ENCODE measurements at regions not wholly inside any gene's neighbourhood (a gene's known extent, or its start where the extent isn't known, plus 50 kb on each side); places are given as distances from the start of the nearest gene placed in this dataset.

DNA sequence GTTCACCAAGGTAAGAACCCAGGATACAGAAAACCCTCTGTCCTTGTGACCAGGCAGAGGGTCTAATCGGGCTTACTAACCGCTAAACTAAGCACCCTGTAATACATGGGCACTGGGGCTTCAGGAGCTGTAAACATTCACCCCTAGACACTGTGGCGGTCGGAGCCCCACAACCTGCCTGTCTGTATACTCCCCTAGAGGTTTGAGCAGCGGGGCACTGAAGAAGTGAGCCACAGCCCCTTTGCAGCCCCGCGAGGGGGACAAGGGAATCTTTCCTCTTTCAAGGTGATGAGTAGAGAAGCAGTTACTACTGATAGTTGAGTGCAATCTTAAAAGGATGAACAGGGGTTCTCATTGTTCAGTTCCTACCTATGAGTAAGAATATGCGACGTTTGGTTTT lies 397.2 kb downstream of the AEBP2 start:
- DNase-seq (ENCODE audit: low spot score) = no peak
- TF ChIP-seq CTCF (IDR thresholded peaks at IDR 0.05; ENCODE audit: borderline replicate concordance, control extremely low read depth, extremely low read depth, insufficient read depth, missing control alignments) = no peak
- in situ Hi-C loops (cut with MboI; ENCODE audit: low sequenced_read_pairs, unreplicated experiment) = no loop called here

GRCh38 chr12:19837543-19837942 lies 398.3 kb downstream of the AEBP2 start:
- no peak for TF ChIP-seq CTCF (IDR thresholded peaks at IDR 0.05; ENCODE audit: borderline replicate concordance, control extremely low read depth, extremely low read depth, insufficient read depth, missing control alignments)
- DNase-seq (ENCODE audit: low spot score) = no peak
- in situ Hi-C loops (cut with MboI; ENCODE audit: low sequenced_read_pairs, unreplicated experiment) = no loop called here

DNA sequence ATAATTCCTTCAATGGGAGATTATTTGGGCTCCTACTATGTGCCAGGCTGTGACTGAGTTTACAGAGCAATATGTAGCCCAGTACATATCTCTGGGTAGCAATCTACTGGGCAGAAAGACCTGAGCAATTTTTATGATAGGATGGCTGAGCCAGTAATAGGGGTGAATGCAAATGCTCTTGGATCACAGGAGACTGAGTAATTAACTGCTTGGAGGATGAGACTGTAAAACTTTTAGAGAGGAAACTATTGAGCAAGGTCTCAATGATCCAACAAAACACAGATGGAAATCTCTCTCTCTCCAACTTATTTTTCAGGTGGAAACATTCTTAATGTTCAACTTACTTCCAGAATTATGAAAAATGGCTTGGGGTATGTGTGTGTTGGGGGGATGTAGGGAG lies 402.2 kb downstream of the AEBP2 start:
- in situ Hi-C loops (cut with MboI; ENCODE audit: low sequenced_read_pairs, unreplicated experiment) = no loop called here
- no peak for TF ChIP-seq CTCF (IDR thresholded peaks at IDR 0.05; ENCODE audit: borderline replicate concordance, control extremely low read depth, extremely low read depth, insufficient read depth, missing control alignments)

DNA sequence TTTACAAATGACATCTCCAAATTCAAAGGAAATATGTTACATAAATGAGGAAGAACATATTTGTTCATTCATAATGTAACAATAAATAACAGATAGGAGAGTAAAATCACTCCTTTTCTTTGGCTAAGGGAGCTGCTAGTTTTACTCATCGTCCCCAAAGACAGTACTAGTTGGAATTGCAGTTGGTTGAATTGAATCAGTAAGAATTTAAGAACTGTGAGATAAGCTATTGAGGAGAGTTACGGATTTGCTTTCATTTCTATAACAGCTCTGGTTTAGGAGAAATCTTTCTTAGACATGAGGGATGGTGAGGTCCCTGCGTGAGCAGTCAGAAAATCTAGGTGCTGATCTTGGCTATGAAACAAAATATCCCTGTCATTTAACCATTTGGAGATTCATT lies 402.8 kb downstream of the AEBP2 start:
- DNase-seq (ENCODE audit: low spot score) = no peak
- in situ Hi-C loops (cut with MboI; ENCODE audit: low sequenced_read_pairs, unreplicated experiment) = no loop called here
- TF ChIP-seq CTCF (IDR thresholded peaks at IDR 0.05; ENCODE audit: borderline replicate concordance, control extremely low read depth, extremely low read depth, insufficient read depth, missing control alignments) = no peak

More for the DNA sequence above, 402.2 kb downstream of the AEBP2 start:
- no peak for DNase-seq (ENCODE audit: low spot score)

DNA sequence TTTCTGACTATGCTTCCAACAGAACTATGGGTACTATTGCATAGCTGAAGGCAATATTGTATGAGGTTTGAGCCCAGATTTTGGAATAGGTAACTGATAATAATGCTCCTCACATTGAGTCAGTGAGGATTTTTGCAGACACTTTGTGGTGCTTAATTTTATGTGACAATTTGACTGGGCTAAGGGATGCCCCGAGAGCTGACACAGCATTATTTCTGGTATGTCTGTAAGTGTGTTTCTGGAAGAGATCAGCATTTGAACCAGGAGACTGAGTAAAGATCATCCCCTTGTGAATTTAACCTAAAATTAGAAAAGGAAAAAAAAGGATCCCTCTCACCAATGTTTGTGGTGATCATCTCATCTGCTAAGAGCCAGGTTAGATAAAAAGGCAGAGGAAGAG lies 404.9 kb downstream of the AEBP2 start:
- in situ Hi-C loops (cut with MboI; ENCODE audit: low sequenced_read_pairs, unreplicated experiment) = no loop called here
- no peak for DNase-seq (ENCODE audit: low spot score)
- no peak for TF ChIP-seq CTCF (IDR thresholded peaks at IDR 0.05; ENCODE audit: borderline replicate concordance, control extremely low read depth, extremely low read depth, insufficient read depth, missing control alignments)

GRCh38 chr12:19846574-19846973 lies 407.3 kb downstream of the AEBP2 start:
- in situ Hi-C loops (cut with MboI; ENCODE audit: low sequenced_read_pairs, unreplicated experiment) = no loop called here
- no peak for DNase-seq (ENCODE audit: low spot score)
- no peak for TF ChIP-seq CTCF (IDR thresholded peaks at IDR 0.05; ENCODE audit: borderline replicate concordance, control extremely low read depth, extremely low read depth, insufficient read depth, missing control alignments)
